ENCODE measurements at regions not wholly inside any gene's neighbourhood (a gene's known extent, or its start where the extent isn't known, plus 50 kb on each side); places are given as distances from the start of the nearest gene placed in this dataset.

- no peak overlapping the region for H3K4me3 ChIP-seq (ENCODE audit: insufficient read depth, low read depth, low read length)
- no peak overlapping the region for H3K9ac ChIP-seq (ENCODE audit: low read depth, low read length)
- POLR2A ChIA-PET (ENCODE audit: unreplicated experiment): no interaction called here
- H3K27ac ChIP-seq (ENCODE audit: insufficient read depth, low read length): no peak overlapping the region
- H3K23ac ChIP-seq (ENCODE audit: low read depth, low read length): no peak overlapping the region
- no peaks in the 10 kb centered on the region for H3K9me3 ChIP-seq (ENCODE audit: control insufficient read depth, insufficient read depth, low read length)
- H2AFZ ChIP-seq (replicated peaks; ENCODE audit: low read length, poor library complexity): no peak overlapping the region
- no TSS peak for BruUV-seq (replicated peaks)
- dilution Hi-C loops (cut with HindIII; ENCODE audit: low sequenced_read_pairs, unreplicated experiment): no loop called here
- no peak overlapping the region for H3K4me2 ChIP-seq (ENCODE audit: low read depth, low read length)
- H4K20me1 ChIP-seq (ENCODE audit: insufficient read depth, low read length): no peaks in the 10 kb centered on the region
- no peak for ATAC-seq (ENCODE audit: low read depth)
- intact Hi-C loops (cut with micrococcal nuclease): no loop called here
- no peaks in the 10 kb centered on the region for H3K79me1 ChIP-seq (ENCODE audit: low read depth in 1 of 2, low read length in 2 of 2)
- no peak overlapping the region for H4K5ac ChIP-seq (ENCODE audit: low read depth, low read length)
- no peaks in the 10 kb centered on the region for H3K4me1 ChIP-seq (ENCODE audit: control insufficient read depth, insufficient read depth, low read length)
- WGBS, 2 experiments (ENCODE audit: extremely low coverage in 2 of 2, insufficient read length in 1 of 2): 40% methylated on average over 1 of the region's 3 CpGs; no CpG with 5 or more reads in 1 of the 2 experiments
- no peak for TF ChIP-seq SMC3 (IDR thresholded peaks at IDR 0.05; ENCODE audit: low read depth, low read length)
- no peak for TF ChIP-seq ELK1 (IDR thresholded peaks at IDR 0.05; ENCODE audit: borderline replicate concordance, low read depth, low read length)
- TF ChIP-seq MAFK (IDR thresholded peaks at IDR 0.05; ENCODE audit: low read depth, low read length): no peak
- TF ChIP-seq MAZ (IDR thresholded peaks at IDR 0.05; ENCODE audit: borderline replicate concordance, low read depth, low read length): no peak
- no peak for TF ChIP-seq FOS (IDR thresholded peaks at IDR 0.05; ENCODE audit: low read depth, low read length)
- no peak for TF ChIP-seq MXI1 (IDR thresholded peaks at IDR 0.05; ENCODE audit: borderline replicate concordance, low read depth, low read length)
- no peak for TF ChIP-seq RAD21 (IDR thresholded peaks at IDR 0.05; ENCODE audit: low read length)
- no peak for TF ChIP-seq CTCF (conservative IDR thresholded peaks at IDR 0.05; ENCODE audit: low read depth, low read length)
- no peak for TF ChIP-seq BHLHE40 (IDR thresholded peaks at IDR 0.05; ENCODE audit: low read depth, low read length)
- TF ChIP-seq POLR2A (IDR thresholded peaks at IDR 0.05; ENCODE audit: low read depth, low read length): no peak
- TF ChIP-seq RCOR1 (IDR thresholded peaks at IDR 0.05; ENCODE audit: insufficient replicate concordance, low read length): no peak
- no peak for TF ChIP-seq CEBPB (IDR thresholded peaks at IDR 0.05; ENCODE audit: low read depth, low read length)
- TF ChIP-seq RFX5 (IDR thresholded peaks at IDR 0.05; ENCODE audit: low read depth, low read length): no peak
- H3K9me1 ChIP-seq (ENCODE audit: insufficient read depth, low read length): no peaks in the 10 kb centered on the region
- no peak overlapping the region for H2BK120ac ChIP-seq (ENCODE audit: low read depth, low read length)
- no peak overlapping the region for H2BK5ac ChIP-seq (ENCODE audit: low read depth, low read length, poor library complexity, severe bottlenecking)
- H2AK9ac ChIP-seq (replicated peaks; ENCODE audit: low read depth, low read length, poor library complexity): no peak overlapping the region
- DNase-seq: no peak
- H3K4ac ChIP-seq (ENCODE audit: low read depth, low read length): no peak overlapping the region
- H2BK15ac ChIP-seq (ENCODE audit: low read depth, low read length): no peak overlapping the region
- H3K27me3 ChIP-seq (ENCODE audit: control insufficient read depth, insufficient read depth, low read length): no peaks in the 10 kb centered on the region
- no peak overlapping the region for H4K91ac ChIP-seq (ENCODE audit: insufficient read depth, low read depth, low read length)
- in situ Hi-C loops (cut with MboI; ENCODE audit: low sequenced_read_pairs): no loop called here
- H2BK20ac ChIP-seq (ENCODE audit: low read depth, low read length): no peak overlapping the region
- H2AK5ac ChIP-seq (ENCODE audit: low read depth, low read length): no peak overlapping the region
- CTCF ChIA-PET: no interaction called here
- H3K14ac ChIP-seq (replicated peaks; ENCODE audit: low read depth, low read length): no peak overlapping the region
- no peak overlapping the region for H4K8ac ChIP-seq (ENCODE audit: low read depth in 2 of 2, low read length in 2 of 2)
- no peak overlapping the region for H3K56ac ChIP-seq (ENCODE audit: extremely low read depth, insufficient read depth, low read length)
- no peaks in the 10 kb centered on the region for H3K36me3 ChIP-seq (ENCODE audit: control insufficient read depth, insufficient read depth, low read length)
- H3K18ac ChIP-seq (ENCODE audit: low read depth, low read length): no peak overlapping the region
Observed at GRCh38 chr5:121031491-121031890, 567.4 kb downstream of the PRR16 start.

All from IMR-90 (cell line).